Muscle of arm (tissue), 1 donor: ENCODE measurements at regions not wholly inside any gene's neighbourhood (a gene's known extent, or its start where the extent isn't known, plus 50 kb on each side); places are given as distances from the start of the nearest gene placed in this dataset.
"Not testable (repeated sequence)": the region's sequence is repeated elsewhere in the genome, so short reads cannot be mapped to it uniquely, and the experiment has no call there.

ENCODE experiments used
- DNase-seq: peaks from one replicate; pipeline ENCODE4 v3.0.0-alpha.2; 2013

GRCh38 chr1:60664086-60664625, 418.2 kb upstream of the NFIA start:
- DNase-seq: peak; percentile 19

GRCh38 chr1:60662486-60663044, 419.8 kb upstream of the NFIA start:
- DNase-seq: no peak

- no peak for DNase-seq
Measured at GRCh38 chr1:60657926-60658325, 424.4 kb upstream of the NFIA start.

- no peak for DNase-seq
Measured at GRCh38 chr1:60655679-60656355, 426.5 kb upstream of the NFIA start.

GRCh38 chr1:60640033-60640551, 442.3 kb upstream of the NFIA start:
- not testable (repeated sequence) for DNase-seq

- DNase-seq: no peak
Measured at GRCh38 chr1:60639287-60639686, 443.1 kb upstream of the NFIA start.

GRCh38 chr1:60637651-60638050, 444.7 kb upstream of the NFIA start:
- DNase-seq: no peak

- DNase-seq: no peak
Measured at GRCh38 chr1:60636946-60637345, 445.4 kb upstream of the NFIA start.

GRCh38 chr1:60634106-60634505, 448.3 kb upstream of the NFIA start:
- DNase-seq: no peak

- no peak for DNase-seq
Measured at GRCh38 chr1:60622486-60622885, 459.9 kb upstream of the NFIA start.

- DNase-seq: no peak
Measured at GRCh38 chr1:60621368-60621851, 461.0 kb upstream of the NFIA start.

- DNase-seq: no peak
Measured at GRCh38 chr1:60620087-60620486, 462.3 kb upstream of the NFIA start.

GRCh38 chr1:60619581-60619980, 462.8 kb upstream of the NFIA start:
- peak; percentile 45 for DNase-seq

GRCh38 chr1:60615666-60616065, 466.7 kb upstream of the NFIA start:
- DNase-seq: no peak

- DNase-seq: no peak
Measured at GRCh38 chr1:60612790-60613189, 469.6 kb upstream of the NFIA start.

- not testable (repeated sequence) for DNase-seq
Measured at GRCh38 chr1:60606921-60607320, 475.4 kb upstream of the NFIA start.

GRCh38 chr1:60600532-60600931, 481.8 kb upstream of the NFIA start:
- DNase-seq: no peak

GRCh38 chr1:60599574-60599973, 482.8 kb upstream of the NFIA start:
- DNase-seq: no peak

GRCh38 chr1:60598041-60598910, 484.1 kb upstream of the NFIA start:
- DNase-seq: no peak

GRCh38 chr1:60596791-60597750, 485.3 kb upstream of the NFIA start:
- no peak for DNase-seq

GRCh38 chr1:60591583-60591982, 490.8 kb upstream of the NFIA start:
- DNase-seq: no peak
